B cell (primary cell): ENCODE measurements at regions not wholly inside any gene's neighbourhood (a gene's known extent, or its start where the extent isn't known, plus 50 kb on each side); places are given as distances from the start of the nearest gene placed in this dataset.
"Not testable (repeated sequence)": the region's sequence is repeated elsewhere in the genome, so short reads cannot be mapped to it uniquely, and the experiment has no call there.

Experiments used
- ATAC-seq: fragments of 200-7000 bp; cut with Tn5 transposase; one replicate; pipeline ENCODE4 v1.10.0; 2021; ENCODE audit warnings: low read depth, mild to moderate bottlenecking, moderate number of reproducible peaks, moderate library complexity
- CTCF ChIA-PET: fragments of 350-600 bp; sonication (Branson Sonifier 250); formaldehyde crosslinking; loops from one replicate; lab custom pipeline; 2021; ENCODE audit warnings: antibody characterized with exemption, inconsistent platforms; lab: Charles Lee
- POLR2A ChIA-PET: fragments of 350-600 bp; sonication (Branson Sonifier 250); formaldehyde crosslinking; loops from one replicate; lab custom pipeline; 2021; ENCODE audit warnings: antibody characterized with exemption; lab: Charles Lee
- DNase-seq: peaks from one replicate; pipeline ENCODE4 v3.0.0; 2013
- H2AFZ ChIP-seq: 2 replicates; pipeline ENCODE4 v1.6.1; 2012; ENCODE audit warnings: mild to moderate bottlenecking, low read depth, low read length; ENCODE audit not compliant: insufficient read depth, poor library complexity, severe bottlenecking
- H3K27ac ChIP-seq, 2 donors: 1 replicate in 1 of 2; 2 replicates in 1 of 2; pipeline ENCODE4 v1.5.1; 2012 to 2013; ENCODE audit warnings: low read length in 2 of 2, mild to moderate bottlenecking in 2 of 2, moderate library complexity in 1 of 2
- H3K27me3 ChIP-seq, 4 experiments: fragments of 200-600 bp in 1 of 4; sonication (generic) in 1 of 4; replicated peaks in 1 of 4; 1 replicate in 2 of 4; 2 replicates in 2 of 4; pipeline versions ENCODE4 v1.6.1 to v1.7.0; 2013 to 2016; ENCODE audit warnings: low read length in 3 of 4, mild to moderate bottlenecking in 2 of 4, mixed read lengths in 1 of 4, moderate library complexity in 1 of 4; ENCODE audit not compliant: insufficient read depth in 4 of 4, control insufficient read depth in 3 of 4; ENCODE audit errors: control extremely low read depth in 1 of 4
- H3K36me3 ChIP-seq, 2 experiments: replicated peaks in 1 of 2; 1 replicate in 1 of 2; 2 replicates in 1 of 2; pipeline versions ENCODE4 v1.6.1 to v1.7.1; 2013; ENCODE audit warnings: low read length in 1 of 2; ENCODE audit not compliant: insufficient read depth in 2 of 2, control insufficient read depth in 1 of 2; ENCODE audit errors: control extremely low read depth in 1 of 2, extremely low read depth in 1 of 2
- H3K4me1 ChIP-seq, 2 donors: fragments of 200-600 bp in 1 of 2; sonication (generic) in 1 of 2; 1 replicate in 1 of 2; 2 replicates in 1 of 2; pipeline versions ENCODE4 v1.5.1 to v1.6.1; 2013 to 2017; ENCODE audit warnings: low read length in 2 of 2; ENCODE audit not compliant: control insufficient read depth in 2 of 2, insufficient read depth in 2 of 2
- H3K4me2 ChIP-seq: replicated peaks from 2 replicates; pipeline ENCODE3; 2012; ENCODE audit warnings: mild to moderate bottlenecking, low read depth, low read length; ENCODE audit not compliant: poor library complexity, severe bottlenecking
- H3K4me3 ChIP-seq, 5 experiments: fragments of 200-600 bp in 1 of 5; sonication (generic) in 1 of 5; 1 replicate in 3 of 5; 2 replicates in 2 of 5; pipeline versions ENCODE4 v1.5.1 to v1.7.0; 2011 to 2016; ENCODE audit warnings: low read length in 4 of 5, mild to moderate bottlenecking in 4 of 5, low read depth in 2 of 5, control low read depth in 1 of 5, moderate library complexity in 1 of 5; ENCODE audit not compliant: insufficient read depth in 1 of 5; ENCODE audit errors: control extremely low read depth in 1 of 5, extremely low read depth in 1 of 5
- H3K79me2 ChIP-seq: fragments of 200-600 bp; sonication (generic); one replicate; pipeline ENCODE4 v1.6.0; 2016; ENCODE audit warnings: low read length; ENCODE audit not compliant: control insufficient read depth, insufficient read depth
- H3K9ac ChIP-seq: fragments of 200-600 bp; sonication (generic); 2 replicates; pipeline ENCODE4 v1.6.1; 2017; ENCODE audit warnings: mild to moderate bottlenecking, low read length, moderate library complexity
- H3K9me3 ChIP-seq, 3 donors: one replicate each; pipeline versions ENCODE4 v1.6.1 to v1.7.1; 2013; ENCODE audit warnings: low read length in 2 of 3; ENCODE audit not compliant: control insufficient read depth in 2 of 3, insufficient read depth in 1 of 3; ENCODE audit errors: control extremely low read depth in 1 of 3
- H4K20me1 ChIP-seq: 2 replicates; pipeline ENCODE4 v1.6.0; 2012; ENCODE audit warnings: mild to moderate bottlenecking, low read length; ENCODE audit not compliant: insufficient read depth, control insufficient read depth, poor library complexity, severe bottlenecking
- H3K27ac Mint-ChIP-seq: one replicate; pipeline ENCODE4 v1.8.0; 2021; ENCODE audit warnings: mixed read lengths
- H3K27me3 Mint-ChIP-seq: one replicate; pipeline ENCODE4 v1.8.0; 2021; ENCODE audit warnings: mixed read lengths
- H3K4me1 Mint-ChIP-seq: one replicate; pipeline ENCODE4 v1.8.0; 2021; ENCODE audit warnings: mixed read lengths
- H3K4me3 Mint-ChIP-seq: one replicate; pipeline ENCODE4 v1.8.0; 2021; ENCODE audit warnings: mixed read lengths
- H3K9me3 Mint-ChIP-seq: one replicate; pipeline ENCODE4 v1.8.0; 2022; ENCODE audit warnings: mixed read lengths; ENCODE audit not compliant: insufficient read depth
- CTCF ChIP-seq: fragments of 200-600 bp; IDR thresholded peaks from one replicate; pipeline ENCODE4 v1.8.0; 2022; ENCODE audit warnings: antibody characterized with exemption, mild to moderate bottlenecking
- EZH2 ChIP-seq: IDR thresholded peaks from 2 replicates; pipeline ENCODE4 v1.6.1; 2012; ENCODE audit warnings: borderline replicate concordance, low read depth, mild to moderate bottlenecking, moderate library complexity, low read length; ENCODE audit not compliant: insufficient read depth, poor library complexity, severe bottlenecking
- WGBS: methylation state at CpG from one replicate; pipeline ENCODE4 v1.1.5; 2013; ENCODE audit warnings: missing lambda C conversion rate; ENCODE audit not compliant: insufficient coverage; 5-methylcytosine and 5-hydroxymethylcytosine counted together
- intact Hi-C: fragments of 100-400 bp; cut with micrococcal nuclease; formaldehyde crosslinking; loops from one replicate; pipeline ENCODE4 v1.10.0; 2022

DNA sequence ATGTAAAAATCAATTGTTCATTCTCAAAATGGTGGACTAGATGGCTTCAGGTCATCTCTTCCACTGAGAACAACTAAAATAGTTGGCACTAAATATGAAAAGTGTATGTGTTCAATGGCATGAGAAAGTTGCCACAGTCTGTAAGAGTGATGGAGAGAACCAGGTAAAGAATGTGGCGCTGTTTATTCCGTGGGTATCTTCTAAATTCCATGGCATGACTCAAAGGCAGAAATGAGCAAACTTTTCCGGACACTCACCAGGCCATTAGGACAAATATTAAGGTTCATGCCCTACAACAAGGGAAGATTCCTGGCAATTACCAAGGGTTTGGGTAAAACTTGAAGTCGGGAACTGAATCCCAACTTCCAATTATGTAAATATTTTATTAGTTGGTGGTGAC lies 825.4 kb upstream of the CDH6 start:
- Histone ChIP-seq H3K4me1 (no peaks in the 10 kb centered on the region), H3K27me3 (no peaks in the 10 kb centered on the region), H3K9me3 (peaks cover 0 to 13% (median 0%) of the 10 kb centered on the region in 3 donors), H3K27ac (no peak overlapping the region), H3K4me2 (no peak overlapping the region), H3K9ac (no peak overlapping the region), H3K36me3 (no peaks in the 10 kb centered on the region), H4K20me1 (no peaks in the 10 kb centered on the region), H2AFZ (no peak overlapping the region), H3K4me3 (no peak overlapping the region), H3K79me2 (no peaks in the 10 kb centered on the region)
- H3K27me3 Mint-ChIP-seq = no peaks in the 10 kb centered on the region
- POLR2A ChIA-PET = no interaction called here
- no peak overlapping the region for H3K27ac Mint-ChIP-seq
- CTCF ChIA-PET = no interaction called here
- H3K4me3 Mint-ChIP-seq = no peak overlapping the region
- TF ChIP-seq CTCF = no peak
- no peak for TF ChIP-seq EZH2
- WGBS = 100% methylated on average over 2 of the region's 4 CpGs
- no peaks in the 10 kb centered on the region for H3K4me1 Mint-ChIP-seq
- ATAC-seq = no peak
- DNase-seq = no peak
- peaks cover 2% of the 10 kb centered on the region for H3K9me3 Mint-ChIP-seq
- intact Hi-C loops = no loop called here

DNA sequence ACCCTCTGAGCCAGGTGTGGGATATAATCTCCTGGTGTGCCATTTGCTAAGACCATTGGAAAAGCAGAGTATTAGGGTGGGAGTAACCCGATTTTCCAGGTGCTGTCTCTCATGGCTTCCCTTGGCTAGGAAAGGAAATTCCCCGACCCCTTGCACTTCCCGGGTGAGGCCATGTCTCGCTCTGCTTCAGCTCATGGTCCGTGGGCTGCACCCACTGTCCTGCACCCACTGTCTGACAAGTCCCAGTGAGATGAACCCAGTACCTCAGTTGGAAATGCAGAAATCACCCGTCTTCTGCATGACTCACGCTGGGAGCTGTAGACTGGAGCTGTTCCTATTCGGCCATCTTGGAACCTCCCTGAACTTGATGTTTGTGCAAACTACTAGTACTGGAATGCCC lies 828.5 kb upstream of the CDH6 start:
- H3K4me1 Mint-ChIP-seq, ATAC-seq, H3K4me1 ChIP-seq, H3K4me3 Mint-ChIP-seq, H3K27me3 ChIP-seq, CTCF ChIA-PET, intact Hi-C loops, H3K4me3 ChIP-seq, H3K27me3 Mint-ChIP-seq, POLR2A ChIA-PET, H3K9ac ChIP-seq, H2AFZ ChIP-seq, H4K20me1 ChIP-seq, DNase-seq, H3K27ac Mint-ChIP-seq, H3K9me3 Mint-ChIP-seq, H3K4me2 ChIP-seq, H3K36me3 ChIP-seq, H3K27ac ChIP-seq, H3K79me2 ChIP-seq: not testable (repeated sequence)
- WGBS = 81% methylated on average over 7 of the region's 8 CpGs
- H3K9me3 ChIP-seq = peaks cover 0 to 13% (median 0%) of the 10 kb centered on the region in 3 donors
